Brain pericyte (primary cell): ENCODE measurements at regions not wholly inside any gene's neighbourhood (a gene's known extent, or its start where the extent isn't known, plus 50 kb on each side); places are given as distances from the start of the nearest gene placed in this dataset.
A peak's percentile ranks its signal among the peaks of the same experiment; 100 is the strongest.

Source experiments
- DNase-seq: peaks from one replicate; pipeline ENCODE4 v3.0.0-alpha.2; 2012; ENCODE audit warnings: low read depth, low spot score

GRCh38 chr5:124277767-124278545, 468.5 kb downstream of the ZNF608 start:
- no peak for DNase-seq

DNA sequence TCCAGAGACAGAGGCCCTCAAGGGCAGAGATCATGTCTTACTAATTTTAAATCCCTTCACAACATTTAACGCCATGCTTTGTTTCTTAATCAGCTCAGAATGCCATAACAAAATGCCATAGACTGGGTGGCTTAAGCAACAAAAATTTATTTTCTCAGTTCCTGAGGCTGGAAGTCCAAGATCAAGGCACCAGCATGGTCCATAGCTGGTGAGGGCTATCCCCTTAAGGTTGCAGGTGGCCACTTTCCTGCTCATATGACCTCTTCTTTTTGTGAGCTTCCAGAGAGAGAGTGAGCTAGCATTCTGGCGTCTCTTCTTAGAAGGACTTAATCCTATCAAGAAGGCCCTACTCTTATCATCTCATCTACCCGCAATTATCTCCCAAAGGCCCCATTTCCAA, 470.3 kb downstream of the ZNF608 start:
- DNase-seq: no peak

DNA sequence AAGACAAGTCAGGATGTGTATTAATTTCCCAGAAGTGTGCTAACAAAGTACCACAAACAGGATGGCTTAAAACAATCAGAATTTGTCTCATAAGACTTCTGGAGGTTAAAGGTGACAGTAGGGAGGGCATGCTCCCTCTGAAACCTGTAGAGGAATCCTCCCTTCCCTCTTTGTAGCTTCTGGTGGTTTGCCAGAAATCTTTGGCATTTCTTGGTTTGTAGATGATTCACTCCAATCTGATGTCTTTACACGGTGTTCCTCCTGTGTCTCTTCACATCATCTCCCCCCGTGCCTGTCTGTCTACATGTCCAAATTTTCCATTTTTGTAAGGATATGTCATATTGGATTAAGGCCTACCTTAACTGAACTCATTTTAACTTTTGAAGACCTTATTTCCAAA, 471.5 kb downstream of the ZNF608 start:
- DNase-seq: no peak

DNA sequence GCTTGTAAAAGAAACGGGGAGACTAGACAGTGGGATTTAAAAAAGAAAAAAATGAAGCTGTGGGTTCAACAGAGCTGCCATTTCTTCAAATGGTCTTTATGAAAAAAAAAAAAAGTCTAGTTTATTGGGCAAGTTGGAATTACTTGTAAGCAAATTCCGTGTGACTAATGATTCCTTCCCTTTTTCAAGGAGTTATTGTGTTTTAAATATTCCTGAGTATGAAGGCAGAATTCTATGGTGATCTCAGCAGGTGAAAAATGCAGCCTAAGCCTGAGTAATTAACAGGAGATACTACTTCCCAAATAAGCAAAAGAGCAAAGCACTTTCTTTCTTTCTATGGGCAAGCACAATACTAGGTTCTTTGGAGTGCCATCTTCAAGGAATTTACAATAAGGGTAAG, 481.9 kb downstream of the ZNF608 start:
- no peak for DNase-seq

GRCh38 chr5:124263680-124264491, 482.6 kb downstream of the ZNF608 start:
- peak; percentile 12 for DNase-seq

GRCh38 chr5:124262991-124263571, 483.4 kb downstream of the ZNF608 start:
- no peak for DNase-seq

- peak; percentile 53 for DNase-seq
Measured at GRCh38 chr5:124262470-124262869, 484.0 kb downstream of the ZNF608 start.

DNA sequence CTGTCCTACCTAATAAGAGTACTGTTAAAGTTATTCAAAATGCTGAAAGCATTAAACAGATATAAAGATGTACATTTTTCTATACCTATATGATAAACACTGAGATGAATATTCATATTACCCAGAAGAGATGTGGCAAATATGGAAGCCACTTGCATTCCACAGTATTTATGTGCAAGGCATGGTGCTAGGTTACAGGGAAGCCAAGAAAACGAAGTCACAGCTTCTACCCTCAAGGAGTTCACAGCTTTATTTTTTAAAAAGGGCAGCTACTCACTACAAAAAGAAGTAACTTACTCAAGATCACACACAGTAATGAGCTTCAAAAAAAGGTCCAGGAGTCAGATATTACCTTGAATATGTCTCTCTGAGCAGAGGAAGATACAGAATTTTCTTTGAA, 484.6 kb downstream of the ZNF608 start:
- no peak for DNase-seq

DNA sequence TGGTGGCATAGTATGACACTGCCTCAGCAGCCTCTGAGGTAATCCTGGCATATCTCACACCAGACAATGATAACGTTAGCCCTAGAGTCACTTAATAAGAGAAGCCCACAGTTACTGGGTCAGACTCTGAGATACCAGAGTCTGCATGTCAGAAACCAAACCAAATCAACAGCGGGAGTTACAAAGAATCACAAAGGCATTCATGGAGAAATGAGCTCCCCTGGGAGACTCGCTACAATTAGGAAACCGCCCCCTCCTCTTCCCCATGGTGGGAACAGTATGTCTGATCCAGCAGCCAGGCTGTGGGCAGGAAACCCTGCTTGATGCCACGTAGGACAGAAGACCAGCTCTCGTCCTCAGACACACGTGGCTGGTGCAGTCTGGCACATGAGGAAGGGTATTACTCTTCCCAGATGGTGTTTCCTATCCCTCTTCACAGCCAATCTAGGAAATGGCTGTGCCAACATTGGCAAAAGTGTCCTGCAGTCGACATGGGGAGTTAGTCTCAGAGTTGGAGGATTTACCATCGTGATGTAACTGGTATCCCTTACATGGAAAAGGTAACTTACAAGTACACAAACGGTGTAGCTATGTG, 485.4 kb downstream of the ZNF608 start:
- no peak for DNase-seq

DNA sequence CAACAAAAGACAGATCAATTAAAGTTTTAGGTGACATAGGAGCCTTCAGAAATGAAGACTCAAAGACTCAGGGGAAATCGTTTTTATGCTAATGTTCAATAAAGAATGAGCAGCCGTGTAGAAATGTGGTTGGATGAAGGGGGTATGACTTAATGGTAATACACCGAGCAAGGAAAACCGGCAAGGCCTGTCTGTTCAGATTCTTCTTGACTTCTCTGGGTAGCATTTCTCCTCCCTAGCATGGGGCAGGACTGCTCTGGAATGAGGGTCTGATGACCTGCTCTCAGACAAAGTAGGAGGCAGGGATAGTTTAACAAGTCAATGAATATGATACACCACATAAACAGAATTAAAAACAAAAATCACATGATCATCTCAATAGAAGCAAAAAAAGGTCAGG, 487.4 kb downstream of the ZNF608 start:
- DNase-seq: no peak

DNA sequence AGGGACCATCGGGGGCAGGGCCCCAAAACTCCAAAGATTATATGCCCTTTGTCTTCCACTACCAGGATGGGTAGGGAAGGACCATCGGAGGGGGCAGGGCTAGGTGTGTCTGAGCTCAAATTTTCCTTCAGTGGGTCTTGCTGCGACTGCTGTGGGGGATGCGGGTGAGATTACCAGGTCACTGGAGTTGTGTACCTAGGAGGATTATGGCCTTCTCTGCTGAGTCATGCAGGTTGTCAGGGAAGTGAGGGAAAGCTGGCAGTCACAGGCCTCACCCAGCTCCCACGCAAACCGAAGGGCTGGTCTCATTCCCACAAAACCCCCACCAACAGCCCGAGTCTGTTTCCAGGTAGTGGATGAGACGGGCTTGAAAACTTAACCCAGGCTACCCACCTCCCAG, 489.4 kb downstream of the ZNF608 start:
- no peak for DNase-seq

GRCh38 chr5:124253203-124253810, 493.1 kb downstream of the ZNF608 start:
- DNase-seq: no peak

- no peak for DNase-seq
Measured at GRCh38 chr5:124252747-124253146, 493.7 kb downstream of the ZNF608 start.

GRCh38 chr5:124252191-124252638, 494.2 kb downstream of the ZNF608 start:
- DNase-seq: no peak

- no peak for DNase-seq
Measured at GRCh38 chr5:124245276-124245675, 501.2 kb downstream of the ZNF608 start.

DNA sequence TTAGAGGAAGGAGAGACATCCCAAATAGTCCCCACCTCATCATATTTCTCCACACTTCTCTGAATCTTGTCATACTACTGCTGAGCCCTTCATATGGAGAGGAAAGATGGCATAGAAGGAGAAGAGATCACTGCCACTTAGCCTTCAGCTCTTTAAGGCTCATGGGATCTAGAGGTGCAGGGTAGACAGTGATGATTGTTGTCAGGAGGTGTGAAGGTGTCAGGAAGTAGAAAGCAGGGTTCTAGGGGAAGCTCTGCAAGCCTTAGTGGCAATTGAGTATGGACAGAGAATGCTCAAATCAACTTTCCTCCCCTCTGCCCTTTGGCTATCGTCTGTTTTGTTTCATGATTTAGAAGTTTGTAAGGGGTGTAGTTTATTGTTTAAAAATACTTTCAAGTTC, 505.7 kb downstream of the ZNF608 start:
- DNase-seq: no peak

- no peak for DNase-seq
Measured at GRCh38 chr5:124239572-124239971, 506.9 kb downstream of the ZNF608 start.

- DNase-seq: no peak
Measured at GRCh38 chr5:124238350-124238749, 508.1 kb downstream of the ZNF608 start.

DNA sequence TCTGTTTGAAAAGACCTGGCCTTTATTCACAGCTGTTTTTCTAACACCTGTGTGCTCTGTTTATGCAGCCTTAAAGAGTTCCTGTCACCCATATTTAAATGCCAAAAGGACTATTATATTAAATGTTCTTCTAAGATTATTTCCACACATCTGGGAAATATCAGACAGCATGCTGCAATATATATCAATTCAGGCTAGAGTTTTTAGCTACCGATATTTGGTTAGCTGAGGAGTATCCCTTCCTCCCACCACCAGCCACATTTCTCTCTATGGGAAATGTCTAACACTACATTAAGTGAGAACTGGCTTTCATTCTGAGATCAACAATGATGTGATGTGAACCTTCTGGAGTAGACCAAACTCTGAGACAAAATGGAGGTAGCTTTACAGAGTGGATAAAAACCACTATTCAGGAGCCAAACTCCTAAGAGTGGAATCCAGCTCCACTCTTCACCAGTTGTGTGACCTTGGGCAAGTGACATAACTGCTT, 509.2 kb downstream of the ZNF608 start:
- no peak for DNase-seq

DNA sequence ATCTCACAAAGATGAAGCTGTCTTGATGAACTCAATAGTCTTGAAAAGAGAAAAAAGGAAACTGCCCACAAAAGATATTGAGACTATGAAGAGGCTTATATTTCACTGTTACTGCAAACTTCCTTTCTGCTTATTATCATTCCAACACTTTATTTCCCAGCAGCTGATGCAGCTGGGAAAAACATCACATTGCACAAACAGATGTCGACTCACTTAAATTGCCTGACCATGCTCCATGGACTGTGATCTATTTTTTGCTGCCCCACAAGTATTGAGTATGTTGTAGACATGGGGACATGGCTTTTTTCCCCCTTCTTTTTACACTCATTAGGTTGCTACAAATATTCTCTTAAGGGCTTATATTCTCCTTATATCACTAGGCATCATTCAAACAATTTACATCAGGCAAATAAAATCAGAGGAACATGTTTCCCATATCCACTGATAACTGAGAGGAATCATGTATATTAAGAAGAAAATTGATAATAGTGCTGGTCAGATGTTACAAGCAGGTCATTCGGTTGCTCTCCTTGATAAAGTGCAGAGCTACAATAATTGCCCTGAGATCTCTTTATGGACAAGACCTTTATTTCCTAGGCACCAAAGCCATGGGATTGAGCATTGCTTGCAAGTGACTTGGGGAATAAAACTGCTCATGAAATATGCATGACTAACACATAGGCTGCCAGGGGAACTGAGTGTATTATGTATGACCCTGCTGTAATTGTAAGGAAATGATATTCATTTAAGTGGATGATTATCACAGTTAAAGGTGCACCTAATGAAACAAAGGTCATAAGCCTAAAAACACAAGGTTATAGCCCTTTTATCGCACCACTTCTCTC, 509.9 kb downstream of the ZNF608 start:
- no peak for DNase-seq

GRCh38 chr5:124235576-124235975, 510.9 kb downstream of the ZNF608 start:
- no peak for DNase-seq
